ENCODE measurements at regions not wholly inside any gene's neighbourhood (a gene's known extent, or its start where the extent isn't known, plus 50 kb on each side); places are given as distances from the start of the nearest gene placed in this dataset.
"Not testable (repeated sequence)": the region's sequence is repeated elsewhere in the genome, so short reads cannot be mapped to it uniquely, and the experiment has no call there.

- DNase-seq (ENCODE audit: low read depth) = not testable (repeated sequence)
These were observed 98.3 kb upstream of the DPH5 start for GRCh38 chr1:101123904-101124303.

- no peak for DNase-seq (ENCODE audit: low read depth)
These were observed 97.0 kb upstream of the DPH5 start for GRCh38 chr1:101122452-101123166.

GRCh38 chr1:101121975-101122374 is 96.4 kb upstream of the DPH5 start:
- no peak for DNase-seq (ENCODE audit: low read depth)

- DNase-seq (ENCODE audit: low read depth) = no peak
These were observed 95.9 kb upstream of the DPH5 start for GRCh38 chr1:101121504-101121903.

- DNase-seq (ENCODE audit: low read depth) = no peak
These were observed 95.3 kb upstream of the DPH5 start for GRCh38 chr1:101120868-101121267.

GRCh38 chr1:101119289-101119688 is 93.7 kb upstream of the DPH5 start:
- no peak for DNase-seq (ENCODE audit: low read depth)

GRCh38 chr1:101116006-101116405 is 90.4 kb upstream of the DPH5 start:
- no peak for DNase-seq (ENCODE audit: low read depth)

- DNase-seq (ENCODE audit: low read depth) = no peak
These were observed 89.5 kb upstream of the DPH5 start for GRCh38 chr1:101115112-101115511.

- DNase-seq (ENCODE audit: low read depth) = not testable (repeated sequence)
These were observed 88.5 kb upstream of the DPH5 start for GRCh38 chr1:101114128-101114527.

- peak; percentile 55 for DNase-seq (ENCODE audit: low read depth)
These were observed 86.6 kb upstream of the DPH5 start for GRCh38 chr1:101112051-101112780.

GRCh38 chr1:101111461-101111860 is 85.9 kb upstream of the DPH5 start:
- DNase-seq (ENCODE audit: low read depth) = no peak

- no peak for DNase-seq (ENCODE audit: low read depth)
These were observed 84.2 kb upstream of the DPH5 start for GRCh38 chr1:101109791-101110190.

GRCh38 chr1:101108111-101108500 is 82.5 kb upstream of the DPH5 start:
- no peak for DNase-seq (ENCODE audit: low read depth)

- DNase-seq (ENCODE audit: low read depth) = no peak
These were observed 82.0 kb upstream of the DPH5 start for GRCh38 chr1:101107496-101108110.

- DNase-seq (ENCODE audit: low read depth) = no peak
These were observed 80.3 kb upstream of the DPH5 start for GRCh38 chr1:101105877-101106276.

- no peak for DNase-seq (ENCODE audit: low read depth)
These were observed 77.0 kb upstream of the DPH5 start for GRCh38 chr1:101102426-101103156.

- no peak for DNase-seq (ENCODE audit: low read depth)
These were observed 75.8 kb upstream of the DPH5 start for GRCh38 chr1:101101360-101101759.

GRCh38 chr1:101100674-101101073 is 75.1 kb upstream of the DPH5 start:
- no peak for DNase-seq (ENCODE audit: low read depth)

GRCh38 chr1:101098907-101099306 is 73.3 kb upstream of the DPH5 start:
- no peak for DNase-seq (ENCODE audit: low read depth)

GRCh38 chr1:101098327-101098726 is 72.7 kb upstream of the DPH5 start:
- DNase-seq (ENCODE audit: low read depth) = no peak

GRCh38 chr1:101089613-101090338 is 64.2 kb upstream of the DPH5 start:
- no peak for DNase-seq (ENCODE audit: low read depth)

GRCh38 chr1:101088431-101088830 is 62.8 kb upstream of the DPH5 start:
- DNase-seq (ENCODE audit: low read depth) = no peak
